Cerebellar nuclear complex (tissue), 1 donor: ENCODE measurements at regions not wholly inside any gene's neighbourhood (a gene's known extent, or its start where the extent isn't known, plus 50 kb on each side); places are given as distances from the start of the nearest gene placed in this dataset.
A peak's percentile ranks its signal among the peaks of the same experiment; 100 is the strongest.

ENCODE experiments used
- DNase-seq, 2 experiments: peaks; one replicate each; lab custom pipeline; 2025; lab: John Stamatoyannopoulos, UW

GRCh38 chr3:9301091-9301490 is 51.6 kb upstream of the SRGAP3 start:
- no peak for DNase-seq

- no peak for DNase-seq
These were observed 52.4 kb upstream of the SRGAP3 start for GRCh38 chr3:9301798-9302197.

DNA sequence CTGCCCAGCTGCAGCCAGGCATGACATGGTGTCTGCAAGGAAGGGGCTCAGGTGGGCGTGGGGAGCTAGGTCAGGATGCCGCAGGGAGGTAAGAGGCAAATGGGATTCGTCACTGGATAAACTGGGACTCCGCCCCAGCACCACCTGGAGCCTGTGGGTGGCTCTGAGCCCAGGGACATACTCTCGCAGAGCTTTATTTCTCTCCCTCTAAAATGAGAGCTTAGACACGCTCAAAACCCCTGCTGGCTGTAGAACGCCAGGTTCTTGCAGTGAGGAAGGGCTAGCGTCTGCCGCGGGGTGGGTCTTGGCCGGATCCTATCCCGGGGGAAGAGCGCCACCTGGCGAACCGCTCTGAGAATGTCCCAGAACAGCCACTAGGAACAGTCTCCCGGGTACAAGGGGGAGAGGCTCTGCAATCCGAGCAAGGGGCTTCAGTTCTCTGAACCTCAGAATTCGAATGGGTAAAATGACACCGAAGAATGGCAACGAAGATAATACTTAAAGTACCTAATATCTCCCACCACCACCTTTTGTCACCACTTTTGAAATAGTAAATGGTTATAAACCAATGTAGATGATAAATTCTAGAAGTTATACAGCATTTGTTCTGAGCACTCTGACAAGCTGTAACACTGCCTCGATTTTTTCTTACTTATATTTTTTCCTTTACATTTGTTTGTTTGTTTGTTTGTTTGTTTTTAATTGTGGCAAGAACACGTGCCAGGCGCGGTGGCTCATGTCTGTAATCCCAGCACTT is 53.2 kb upstream of the SRGAP3 start:
- peak; percentile 51 to 80 for DNase-seq

DNA sequence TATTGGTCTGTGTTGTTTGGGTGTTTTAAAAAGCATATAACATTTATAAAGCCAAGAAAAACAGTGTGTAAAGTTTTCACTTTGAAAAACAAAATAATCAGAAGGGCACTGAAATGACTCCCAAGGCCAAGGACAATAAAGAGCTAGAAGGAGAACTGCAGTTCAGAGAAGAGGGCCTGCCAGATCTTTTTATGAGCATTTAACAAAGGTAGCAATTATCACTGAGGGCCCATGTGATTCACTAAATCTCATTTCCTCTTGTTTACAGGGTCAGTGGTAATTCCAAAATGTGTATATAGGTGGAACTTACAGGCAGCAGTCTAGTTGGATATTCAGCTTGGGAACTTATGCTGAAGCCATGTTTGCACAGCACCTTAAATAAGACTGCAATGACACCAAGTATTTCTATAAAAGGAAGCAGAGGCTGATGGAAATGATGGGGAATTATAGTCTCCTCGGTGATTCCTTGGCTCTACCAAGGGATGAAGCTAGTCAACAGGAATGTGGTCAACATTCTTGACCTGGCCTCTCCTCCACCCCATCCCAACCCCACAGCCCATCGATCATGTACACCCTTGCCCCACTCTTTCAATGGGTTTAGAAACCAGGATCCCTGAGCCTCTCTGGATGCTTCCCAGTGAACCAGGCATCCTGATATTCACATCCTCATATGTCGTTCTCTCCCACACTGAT is 54.4 kb upstream of the THUMPD3 start:
- no peak for DNase-seq

DNA sequence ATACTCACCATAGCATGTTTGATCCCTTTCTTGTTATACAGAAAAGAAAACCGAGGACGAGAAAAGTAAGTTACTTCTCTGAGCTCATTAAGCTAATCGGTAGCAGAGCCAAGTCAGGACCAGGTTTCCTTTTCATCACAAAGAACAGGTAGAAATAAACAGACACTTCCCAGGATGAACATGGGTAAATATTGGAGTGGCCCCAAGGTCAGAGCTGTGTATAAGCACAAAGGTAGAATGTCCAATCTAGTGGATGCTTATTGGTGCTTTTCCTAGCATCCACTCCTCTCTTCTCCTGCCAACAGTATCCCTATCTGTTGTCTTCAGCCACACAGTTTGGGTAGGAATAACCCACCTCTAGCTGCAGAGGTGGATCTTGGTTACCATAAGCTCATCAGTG is 52.8 kb upstream of the THUMPD3 start:
- no peak for DNase-seq

DNA sequence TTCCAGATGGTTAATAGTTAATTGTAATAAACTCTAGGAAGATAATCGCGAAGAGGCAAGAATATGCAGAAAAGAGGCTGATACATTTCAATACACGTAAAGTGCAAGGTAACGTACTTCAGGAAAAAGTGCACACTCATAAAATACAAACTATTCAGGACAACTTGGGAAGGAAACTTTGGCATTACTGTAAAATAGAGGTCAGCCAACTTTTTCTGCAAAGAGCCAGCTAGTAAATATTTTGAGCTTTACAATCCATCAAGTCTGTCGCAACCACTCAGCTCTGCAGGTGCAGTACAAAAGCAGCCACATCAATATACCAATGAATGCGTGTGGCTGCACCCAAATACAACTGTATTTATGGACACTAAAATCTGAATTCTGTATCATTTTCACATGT is 51.6 kb upstream of the THUMPD3 start:
- no peak for DNase-seq
